HG02885 (cell line): ENCODE measurements at regions not wholly inside any gene's neighbourhood (a gene's known extent, or its start where the extent isn't known, plus 50 kb on each side); places are given as distances from the start of the nearest gene placed in this dataset.
"Not testable (repeated sequence)": the region's sequence is repeated elsewhere in the genome, so short reads cannot be mapped to it uniquely, and the experiment has no call there.

ENCODE experiments used
- ATAC-seq: cut with Tn5 transposase; IDR thresholded peaks from one replicate; pipeline ENCODE4 v1.9.1; 2021; ENCODE audit warnings: mild to moderate bottlenecking; ENCODE audit not compliant: unreplicated experiment, poor library complexity

- ATAC-seq, result no peak
Measured at GRCh38 chr3:16704941-16705340, 99.7 kb upstream of the DAZL start.

GRCh38 chr3:16707260-16707659 lies 102.0 kb upstream of the DAZL start:
- ATAC-seq, result no peak

- ATAC-seq, result no peak
Measured at GRCh38 chr3:16708285-16708684, 103.1 kb upstream of the DAZL start.

GRCh38 chr3:16711691-16712090 lies 106.5 kb upstream of the DAZL start:
- ATAC-seq, result not testable (repeated sequence)

GRCh38 chr3:16715281-16715680 lies 110.1 kb upstream of the DAZL start:
- no peak for ATAC-seq

- ATAC-seq, result no peak
Measured at GRCh38 chr3:16719426-16719825, 114.2 kb upstream of the DAZL start.

- ATAC-seq, result no peak
Measured at GRCh38 chr3:16720367-16720940, 115.2 kb upstream of the DAZL start.

GRCh38 chr3:16721494-16721893 lies 116.3 kb upstream of the DAZL start:
- no peak for ATAC-seq

- no peak for ATAC-seq
Measured at GRCh38 chr3:16723978-16724377, 118.8 kb upstream of the DAZL start.

GRCh38 chr3:16724487-16724886 lies 119.3 kb upstream of the DAZL start:
- ATAC-seq, result no peak

GRCh38 chr3:16725972-16726371 lies 120.7 kb upstream of the DAZL start:
- no peak for ATAC-seq

- ATAC-seq, result no peak
Measured at GRCh38 chr3:16728770-16729745, 123.8 kb upstream of the DAZL start.

- no peak for ATAC-seq
Measured at GRCh38 chr3:16738451-16738850, 133.2 kb upstream of the DAZL start.

- ATAC-seq, result no peak
Measured at GRCh38 chr3:16739541-16740105, 134.4 kb upstream of the DAZL start.

- no peak for ATAC-seq
Measured at GRCh38 chr3:16740515-16740914, 135.3 kb upstream of the DAZL start.

- peak; percentile 52 for ATAC-seq
Measured at GRCh38 chr3:16741103-16741758, 136.0 kb upstream of the DAZL start.

GRCh38 chr3:16741890-16742289 lies 136.7 kb upstream of the DAZL start:
- ATAC-seq, result peak; percentile 91

- ATAC-seq, result no peak
Measured at GRCh38 chr3:16743276-16743675, 138.1 kb upstream of the DAZL start.

GRCh38 chr3:16759227-16759903 lies 125.4 kb upstream of the PLCL2 start:
- ATAC-seq, result no peak

- no peak for ATAC-seq
Measured at GRCh38 chr3:16761571-16761970, 123.2 kb upstream of the PLCL2 start.
